ENCODE measurements at regions not wholly inside any gene's neighbourhood (a gene's known extent, or its start where the extent isn't known, plus 50 kb on each side); places are given as distances from the start of the nearest gene placed in this dataset.

GRCh38 chr2:160931531-160931930 lies 228.7 kb upstream of the TANK start:
- H3K27ac ChIP-seq: no peak overlapping the region
- H3K36me3 ChIP-seq (replicated peaks in 1 of 2): no peaks in the 10 kb centered on the region
- peaks cover 5 to 13% of the 10 kb centered on the region in 2 donors for H3K4me1 ChIP-seq (replicated peaks in 1 of 2)
- TF ChIP-seq POLR2A (IDR thresholded peaks at IDR 0.05) (no peak), CTCF (IDR thresholded peaks at IDR 0.05) (no peak)
- no peak overlapping the region for H3K4me3 ChIP-seq
- intact Hi-C loops (cut with DNase I): no loop called here
- WGBS, 4 donors: 76 to 81% (median 77%) methylated on average over 6 of the region's 6 CpGs
- no peak for DNase-seq
- no peaks in the 10 kb centered on the region for H3K9me3 ChIP-seq (replicated peaks in 1 of 3)
- H3K27me3 ChIP-seq: no peaks in the 10 kb centered on the region

GRCh38 chr2:160932960-160933359 lies 227.3 kb upstream of the TANK start:
- peaks cover 5 to 13% of the 10 kb centered on the region in 2 donors for H3K4me1 ChIP-seq (replicated peaks in 1 of 2)
- H3K27ac ChIP-seq: no peak overlapping the region
- no peaks in the 10 kb centered on the region for H3K36me3 ChIP-seq (replicated peaks in 1 of 2)
- intact Hi-C loops (cut with DNase I): no loop called here
- no peaks in the 10 kb centered on the region for H3K9me3 ChIP-seq (replicated peaks in 1 of 3)
- no peak for DNase-seq
- H3K27me3 ChIP-seq: no peaks in the 10 kb centered on the region
- TF ChIP-seq CTCF (IDR thresholded peaks at IDR 0.05) (no peak), POLR2A (IDR thresholded peaks at IDR 0.05) (no peak)
- no peak overlapping the region for H3K4me3 ChIP-seq
- 78 to 94% (median 92%) methylated on average over 2 of the region's 2 CpGs for WGBS, 4 donors

GRCh38 chr2:160934263-160934662 lies 226.0 kb upstream of the TANK start:
- no peaks in the 10 kb centered on the region for H3K27me3 ChIP-seq
- peaks cover under 1 to 4% of the 10 kb centered on the region in 2 donors for H3K4me1 ChIP-seq (replicated peaks in 1 of 2)
- TF ChIP-seq POLR2A (IDR thresholded peaks at IDR 0.05) (no peak), CTCF (IDR thresholded peaks at IDR 0.05) (no peak)
- no peaks in the 10 kb centered on the region for H3K9me3 ChIP-seq (replicated peaks in 1 of 3)
- no peak overlapping the region for H3K27ac ChIP-seq
- no peak for DNase-seq
- intact Hi-C loops (cut with DNase I): no loop called here
- H3K4me3 ChIP-seq: no peak overlapping the region
- H3K36me3 ChIP-seq (replicated peaks in 1 of 2): no peaks in the 10 kb centered on the region
- 90 to 94% (median 92%) methylated on average over 4 of the region's 4 CpGs for WGBS, 4 donors

- 63 to 86% (median 74%) methylated on average over 2 of the region's 2 CpGs for WGBS, 4 donors
- intact Hi-C loops (cut with DNase I): no loop called here
- no peak for DNase-seq
- Histone ChIP-seq H3K27me3 (no peaks in the 10 kb centered on the region), H3K4me3 (no peak overlapping the region), H3K27ac (no peak overlapping the region), H3K36me3 (replicated peaks in 1 of 2) (no peaks in the 10 kb centered on the region), H3K4me1 (replicated peaks in 1 of 2) (no peaks in the 10 kb centered on the region), H3K9me3 (replicated peaks in 1 of 3) (no peaks in the 10 kb centered on the region)
- TF ChIP-seq CTCF (IDR thresholded peaks at IDR 0.05) (no peak), POLR2A (IDR thresholded peaks at IDR 0.05) (no peak)
These were observed 225.2 kb upstream of the TANK start for GRCh38 chr2:160934991-160935390.
